HG03354 (cell line): ENCODE measurements at regions not wholly inside any gene's neighbourhood (a gene's known extent, or its start where the extent isn't known, plus 50 kb on each side); places are given as distances from the start of the nearest gene placed in this dataset.
A peak's percentile ranks its signal among the peaks of the same experiment; 100 is the strongest.

Source experiments
- ATAC-seq: cut with Tn5 transposase; IDR thresholded peaks from one replicate; pipeline ENCODE4 v1.9.1; 2021; ENCODE audit warnings: mild to moderate bottlenecking; ENCODE audit not compliant: unreplicated experiment, poor library complexity, severe bottlenecking

DNA sequence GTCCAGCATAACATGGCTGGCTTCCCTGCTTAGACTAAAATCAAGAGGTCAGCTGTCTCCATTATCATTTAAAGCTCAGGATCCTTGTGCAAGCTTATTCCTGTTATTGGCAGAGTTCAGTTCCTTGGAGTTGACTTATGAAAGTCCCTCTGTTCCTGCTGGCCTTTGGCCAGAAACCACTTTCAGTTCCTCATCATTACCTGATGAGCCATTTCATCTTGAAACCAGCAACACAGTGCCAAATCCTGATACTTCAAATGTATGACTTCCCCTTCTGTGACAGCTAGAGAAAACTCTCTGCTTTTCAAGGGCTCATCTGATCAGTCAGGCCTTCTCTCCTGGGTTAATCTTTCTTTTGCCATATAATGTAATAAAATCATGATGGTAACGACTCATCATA, 110.6 kb upstream of the FSTL5 start:
- peak; percentile 83 for ATAC-seq

DNA sequence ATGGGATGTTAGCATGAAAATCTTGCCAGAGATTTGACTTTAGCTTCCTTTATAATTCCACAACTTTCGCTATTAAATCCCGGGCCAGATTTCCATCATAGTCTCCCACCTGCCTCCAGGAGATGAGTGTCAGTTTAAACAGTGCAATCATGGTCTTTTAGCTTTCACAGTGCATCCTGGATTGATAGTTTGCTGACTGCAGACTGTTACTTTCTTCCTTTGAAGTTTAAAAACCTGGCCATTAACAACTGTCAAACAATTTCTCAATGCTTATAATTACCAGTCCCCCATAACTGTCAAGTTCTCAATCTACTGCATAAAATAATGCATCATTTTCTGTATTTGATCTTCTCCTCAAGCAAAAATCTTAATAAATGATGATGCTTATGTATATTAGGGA, 108.4 kb upstream of the FSTL5 start:
- no peak for ATAC-seq

DNA sequence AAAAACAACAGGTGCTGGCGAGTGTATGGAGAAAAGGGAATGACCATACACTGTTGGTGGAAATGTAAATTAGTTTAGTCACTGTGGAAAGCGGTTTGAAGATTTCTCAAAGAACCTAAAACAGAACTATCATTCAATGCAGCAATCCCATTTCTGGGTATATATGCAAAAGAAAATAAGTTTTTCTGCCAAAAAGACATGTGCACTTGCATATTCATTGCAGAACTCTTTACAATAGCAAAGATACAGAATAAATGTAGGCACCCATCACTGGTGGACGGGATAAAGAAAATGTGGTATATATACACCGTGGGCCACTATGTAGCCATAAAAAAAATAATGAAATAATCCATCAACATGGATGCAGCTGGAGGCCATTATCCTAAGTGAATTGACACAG, 105.1 kb upstream of the FSTL5 start:
- ATAC-seq: no peak

DNA sequence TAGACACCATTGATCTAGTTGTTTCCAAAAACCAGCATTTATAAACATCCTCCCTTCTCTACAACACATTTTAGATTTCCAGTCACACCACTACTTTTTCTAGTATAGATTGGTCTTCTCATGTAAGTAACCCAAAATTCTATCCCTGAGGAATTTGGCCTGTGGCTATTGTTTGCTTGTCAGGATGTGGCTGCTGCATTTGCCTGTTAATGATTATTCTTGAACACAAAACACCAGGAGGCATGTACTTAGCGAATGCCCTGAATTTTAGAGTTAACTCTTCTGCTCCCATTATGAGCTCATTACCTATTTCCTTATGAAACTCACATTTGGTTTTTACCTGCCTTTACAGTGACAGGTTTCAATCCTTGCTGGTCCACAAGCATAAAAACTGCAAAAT, 102.0 kb upstream of the FSTL5 start:
- no peak for ATAC-seq

DNA sequence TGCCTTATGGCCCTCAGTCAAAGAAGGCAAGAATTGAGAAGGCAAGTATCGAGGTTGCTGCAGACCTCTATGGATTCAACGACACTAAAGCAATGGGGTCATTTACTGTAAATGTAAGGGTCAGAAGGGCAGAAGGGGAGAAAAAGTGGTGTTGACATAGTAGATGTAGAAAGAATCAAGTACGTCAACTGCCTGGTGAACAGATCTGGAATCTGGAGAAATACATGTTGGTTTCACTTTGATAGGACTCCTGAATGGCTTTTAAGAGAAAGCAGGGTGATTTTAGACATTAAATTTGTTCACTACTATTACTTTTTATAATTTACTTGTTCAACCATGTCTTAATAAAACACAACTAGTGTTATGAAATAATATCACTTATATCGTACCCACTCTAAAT, 81.3 kb upstream of the FSTL5 start:
- no peak for ATAC-seq

DNA sequence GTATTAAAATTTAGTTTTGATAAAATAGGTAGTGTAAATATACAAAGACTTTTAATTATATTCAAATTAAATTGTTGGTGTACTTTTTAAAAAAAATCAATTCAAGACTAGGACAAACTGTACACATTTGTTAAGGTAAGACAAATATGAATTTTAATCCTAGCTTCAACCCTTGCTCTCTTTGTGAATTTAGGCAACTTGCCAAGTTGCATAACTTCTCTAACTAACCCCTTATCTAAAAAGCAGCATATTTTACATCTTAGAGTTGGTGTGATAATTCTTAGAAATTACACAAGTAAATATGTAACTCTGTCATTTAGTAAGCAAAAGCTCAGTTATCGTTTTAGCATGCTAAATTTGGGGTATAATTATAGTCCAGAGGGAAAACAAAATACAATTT, 78.1 kb upstream of the FSTL5 start:
- no peak for ATAC-seq

DNA sequence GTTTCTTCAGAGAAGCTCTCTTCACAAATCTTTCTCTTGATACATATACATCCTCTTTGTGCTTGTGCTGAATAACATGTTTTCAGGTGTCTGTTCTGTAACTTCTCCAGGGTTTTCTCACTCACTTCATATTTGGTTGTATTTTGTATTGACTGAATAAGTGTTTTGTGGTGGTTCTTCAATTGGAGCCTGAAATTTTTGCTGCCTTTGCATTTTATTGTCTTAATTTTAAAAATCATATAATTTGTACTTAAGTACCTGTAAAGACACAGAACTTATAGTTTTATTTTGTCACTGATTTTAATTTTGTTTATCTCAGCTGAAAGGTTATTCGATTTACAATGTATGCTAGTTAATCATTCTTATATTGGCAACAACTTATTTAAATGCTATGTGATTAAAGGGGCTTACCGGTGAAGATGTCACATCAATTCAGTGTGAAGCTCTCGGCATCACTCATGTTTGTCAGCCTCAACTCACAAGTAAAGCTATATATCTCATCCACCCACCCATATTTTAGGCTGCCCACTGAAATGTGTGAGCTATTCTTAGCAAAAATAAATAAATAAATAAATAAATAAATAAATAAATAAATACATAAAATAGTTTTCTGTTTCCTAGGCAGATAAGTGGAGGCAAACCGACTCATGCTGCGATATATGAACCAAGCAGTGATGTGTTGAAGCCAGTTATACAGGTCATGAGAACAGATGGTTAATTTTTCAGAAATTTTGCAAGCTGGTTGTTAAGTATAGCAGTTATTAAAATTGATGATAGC, 76.4 kb upstream of the FSTL5 start:
- ATAC-seq: no peak

DNA sequence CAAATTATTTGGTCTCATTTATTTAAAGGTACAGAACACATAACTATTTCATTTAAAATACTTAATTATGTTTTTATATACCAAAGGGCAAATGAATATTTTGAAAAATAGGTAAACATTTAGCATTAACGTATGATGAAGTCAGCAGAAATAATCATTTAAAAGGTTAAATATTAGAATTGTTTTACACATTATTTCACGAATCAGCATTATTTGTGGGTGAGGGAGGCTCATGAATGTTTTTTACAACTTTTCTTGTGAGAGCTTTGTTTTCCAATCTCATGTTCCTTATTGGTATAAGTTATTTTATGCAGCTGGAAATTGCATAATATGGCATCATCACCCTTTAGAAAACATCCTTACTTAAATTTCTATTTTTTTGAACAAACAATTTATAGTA, 73.9 kb upstream of the FSTL5 start:
- ATAC-seq: no peak

DNA sequence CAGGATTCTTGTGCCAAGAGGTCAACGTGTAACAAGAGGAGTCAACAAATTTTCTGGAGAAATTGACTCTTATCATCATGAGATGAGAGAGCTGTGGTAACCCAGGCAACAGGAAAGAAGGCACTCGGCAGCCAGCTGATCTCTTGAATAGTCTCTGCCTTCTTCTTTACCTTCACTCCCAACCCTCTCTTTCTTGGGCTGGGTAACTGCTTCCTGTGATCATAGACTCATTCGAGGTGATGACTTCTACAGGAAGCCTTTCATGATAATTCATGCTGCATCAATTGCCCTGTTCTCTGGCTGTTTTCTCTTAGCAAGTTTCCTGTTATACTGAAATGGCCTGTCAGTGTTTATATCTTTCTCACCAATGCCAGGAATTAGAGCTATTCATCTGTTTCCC, 70.8 kb upstream of the FSTL5 start:
- no peak for ATAC-seq

DNA sequence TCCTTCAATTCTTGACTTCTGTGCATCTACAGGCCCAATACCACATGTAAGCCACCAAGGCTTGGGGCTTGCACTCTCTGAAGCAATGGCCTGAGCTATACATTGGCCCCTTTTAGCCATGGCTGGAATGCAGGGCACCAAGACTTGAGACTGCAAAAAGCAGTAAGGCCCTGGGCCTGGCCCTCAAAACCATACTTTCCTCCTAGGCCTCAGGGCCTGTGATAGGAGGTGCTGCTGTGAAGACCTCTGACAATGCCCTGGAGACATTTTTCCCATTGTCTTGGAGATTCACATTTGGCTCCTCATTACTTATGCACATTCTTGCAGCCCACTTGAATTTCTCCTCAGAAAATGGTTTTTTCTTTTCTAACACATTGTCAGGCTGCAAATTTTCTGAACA, 68.5 kb upstream of the FSTL5 start:
- no peak for ATAC-seq

DNA sequence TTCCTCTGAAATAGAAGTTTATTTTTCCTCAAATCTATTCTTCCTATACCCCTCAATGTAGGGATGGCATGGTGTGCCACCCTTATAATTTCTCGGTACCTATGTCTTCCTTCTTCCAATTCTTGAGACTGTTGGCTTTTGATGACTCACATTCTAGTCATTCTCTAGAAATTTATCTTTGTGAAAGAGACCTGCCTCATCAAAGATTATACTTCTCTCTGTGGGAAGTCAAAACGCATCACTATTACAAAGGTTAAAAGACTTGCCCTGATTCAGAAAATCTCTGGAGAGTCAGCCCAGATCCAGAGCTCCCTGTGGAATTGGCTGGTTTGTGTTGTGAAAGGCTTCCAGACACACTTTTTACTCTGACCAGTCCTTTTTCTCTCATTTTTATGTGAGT, 65.9 kb upstream of the FSTL5 start:
- no peak for ATAC-seq

DNA sequence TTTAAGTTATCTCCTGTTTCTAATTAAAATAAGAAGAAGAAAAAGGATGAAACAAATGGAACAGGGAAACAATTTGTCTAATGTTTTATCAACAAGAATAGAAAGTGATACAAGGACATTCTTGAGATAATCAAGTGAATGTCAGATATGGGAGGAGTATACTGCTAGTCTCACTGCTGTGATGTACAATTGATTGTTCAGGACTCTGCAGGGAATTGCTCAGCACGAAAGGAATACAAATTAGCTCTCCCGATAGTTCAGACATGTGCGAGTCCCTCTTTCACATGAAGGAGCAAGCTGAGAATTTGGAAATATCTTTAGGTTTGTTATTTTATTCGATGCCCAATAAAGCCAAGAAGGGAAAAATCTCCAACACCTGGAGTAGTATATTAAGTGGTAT, 57.3 kb upstream of the FSTL5 start:
- no peak for ATAC-seq
